ENCODE measurements at regions not wholly inside any gene's neighbourhood (a gene's known extent, or its start where the extent isn't known, plus 50 kb on each side); places are given as distances from the start of the nearest gene placed in this dataset.

- DNase-seq (ENCODE audit: low read depth in 4 of 4, low spot score in 3 of 4), result no peak
These were observed 370.8 kb downstream of the TNS1 start for GRCh38 chr2:217632043-217632442.

- no peak for DNase-seq (ENCODE audit: low read depth in 4 of 4, low spot score in 3 of 4)
These were observed 371.7 kb downstream of the TNS1 start for GRCh38 chr2:217631115-217631514.

GRCh38 chr2:217629347-217629746, 373.4 kb downstream of the TNS1 start:
- no peak for DNase-seq (ENCODE audit: low read depth in 4 of 4, low spot score in 3 of 4)

- DNase-seq (ENCODE audit: low read depth in 4 of 4, low spot score in 3 of 4), result no peak
These were observed 374.7 kb downstream of the TNS1 start for GRCh38 chr2:217628061-217628460.

GRCh38 chr2:217626926-217627325, 375.9 kb downstream of the TNS1 start:
- no peak for DNase-seq (ENCODE audit: low read depth in 4 of 4, low spot score in 3 of 4)

- DNase-seq (ENCODE audit: low read depth in 4 of 4, low spot score in 3 of 4), result no peak
These were observed 377.1 kb downstream of the TNS1 start for GRCh38 chr2:217625557-217626169.

- DNase-seq (ENCODE audit: low read depth in 4 of 4, low spot score in 3 of 4), result no peak
These were observed 379.4 kb downstream of the TNS1 start for GRCh38 chr2:217623281-217623912.

- peak; percentile 55 to 82 (median 71) for DNase-seq (ENCODE audit: low read depth in 4 of 4, low spot score in 3 of 4)
These were observed 380.4 kb downstream of the TNS1 start for GRCh38 chr2:217622205-217623060.

GRCh38 chr2:217621391-217621801, 381.4 kb downstream of the TNS1 start:
- DNase-seq (ENCODE audit: low read depth in 4 of 4, low spot score in 3 of 4), result no peak

GRCh38 chr2:217618744-217619143, 384.1 kb downstream of the TNS1 start:
- DNase-seq (ENCODE audit: low read depth in 4 of 4, low spot score in 3 of 4), result no peak

- DNase-seq (ENCODE audit: low read depth in 4 of 4, low spot score in 3 of 4), result no peak
These were observed 385.2 kb downstream of the TNS1 start for GRCh38 chr2:217617616-217618022.

GRCh38 chr2:217616936-217617335, 385.9 kb downstream of the TNS1 start:
- no peak for DNase-seq (ENCODE audit: low read depth in 4 of 4, low spot score in 3 of 4)

- DNase-seq (ENCODE audit: low read depth in 4 of 4, low spot score in 3 of 4), result no peak
These were observed 387.6 kb downstream of the TNS1 start for GRCh38 chr2:217615171-217615570.

GRCh38 chr2:217614498-217614897, 388.3 kb downstream of the TNS1 start:
- no peak for DNase-seq (ENCODE audit: low read depth in 4 of 4, low spot score in 3 of 4)

GRCh38 chr2:217614096-217614495, 388.7 kb downstream of the TNS1 start:
- no peak for DNase-seq (ENCODE audit: low read depth in 4 of 4, low spot score in 3 of 4)

- DNase-seq (ENCODE audit: low read depth in 4 of 4, low spot score in 3 of 4), result no peak
These were observed 389.9 kb downstream of the TNS1 start for GRCh38 chr2:217612920-217613319.

- DNase-seq (ENCODE audit: low read depth in 4 of 4, low spot score in 3 of 4), result no peak
These were observed 390.6 kb downstream of the TNS1 start for GRCh38 chr2:217612211-217612610.

- DNase-seq (ENCODE audit: low read depth in 4 of 4, low spot score in 3 of 4), result no peak
These were observed 391.1 kb downstream of the TNS1 start for GRCh38 chr2:217611626-217612127.

GRCh38 chr2:217611056-217611455, 391.7 kb downstream of the TNS1 start:
- no peak for DNase-seq (ENCODE audit: low read depth in 4 of 4, low spot score in 3 of 4)

GRCh38 chr2:217610401-217610814, 392.4 kb downstream of the TNS1 start:
- no peak for DNase-seq (ENCODE audit: low read depth in 4 of 4, low spot score in 3 of 4)

GRCh38 chr2:217609952-217610351, 392.8 kb downstream of the TNS1 start:
- DNase-seq (ENCODE audit: low read depth in 4 of 4, low spot score in 3 of 4), result no peak

Measured in right renal pelvis (tissue), 4 donors.